Suprapubic skin (tissue), 4 donors: ENCODE measurements at regions not wholly inside any gene's neighbourhood (a gene's known extent, or its start where the extent isn't known, plus 50 kb on each side); places are given as distances from the start of the nearest gene placed in this dataset.
A peak's percentile ranks its signal among the peaks of the same experiment; 100 is the strongest.

Experiments
- DNase-seq, 2 donors: peaks; one replicate each; pipeline ENCODE4 v3.0.0-alpha.2; 2019; ENCODE audit warnings: low spot score in 2 of 2
- H3K27ac ChIP-seq: fragments of 200-600 bp; sonication (generic); one replicate; pipeline ENCODE4 v1.5.1; 2019
- H3K27me3 ChIP-seq: fragments of 200-600 bp; sonication (generic); one replicate; pipeline ENCODE4 v1.5.1; 2019
- H3K36me3 ChIP-seq: fragments of 200-600 bp; sonication (generic); one replicate; pipeline ENCODE4 v1.5.1; 2019
- H3K4me1 ChIP-seq: fragments of 200-600 bp; sonication (generic); one replicate; pipeline ENCODE4 v1.5.1; 2019
- H3K4me3 ChIP-seq: fragments of 200-600 bp; sonication (generic); one replicate; pipeline ENCODE4 v1.5.1; 2019; ENCODE audit warnings: mild to moderate bottlenecking
- H3K9me3 ChIP-seq: fragments of 200-600 bp; sonication (generic); one replicate; pipeline ENCODE4 v1.5.1; 2019
- EP300 ChIP-seq: sonication (generic); formaldehyde crosslinking; IDR thresholded peaks from one replicate; pipeline ENCODE4 v1.6.1; 2017; ENCODE audit warnings: antibody characterized with exemption
- POLR2A ChIP-seq, 2 donors: fragments of 450-650 bp; IDR thresholded peaks; one replicate each; pipeline ENCODE4 v1.6.1; 2017; ENCODE audit warnings: antibody characterized with exemption in 2 of 2, mild to moderate bottlenecking in 2 of 2, moderate library complexity in 2 of 2
- POLR2AphosphoS5 ChIP-seq, 3 donors: sonication (generic); formaldehyde crosslinking; IDR thresholded peaks; one replicate each; pipeline ENCODE4 v1.6.1; 2017; ENCODE audit warnings: antibody characterized with exemption in 3 of 3
- WGBS: methylation state at CpG from one replicate; pipeline ENCODE4 v1.1.5; 2018; 5-methylcytosine and 5-hydroxymethylcytosine counted together
- TF ChIP-seq, protein P1 (sequence below), 2 donors: fragments of 200-600 bp in 1 of 2; fragments of 450-650 bp in 1 of 2; sonication (generic) in 1 of 2; IDR thresholded peaks; one replicate each; pipeline ENCODE4 v1.5.1; 2016 to 2019; ENCODE audit warnings: antibody characterized with exemption in 2 of 2, mild to moderate bottlenecking in 1 of 2, moderate library complexity in 1 of 2

DNA sequence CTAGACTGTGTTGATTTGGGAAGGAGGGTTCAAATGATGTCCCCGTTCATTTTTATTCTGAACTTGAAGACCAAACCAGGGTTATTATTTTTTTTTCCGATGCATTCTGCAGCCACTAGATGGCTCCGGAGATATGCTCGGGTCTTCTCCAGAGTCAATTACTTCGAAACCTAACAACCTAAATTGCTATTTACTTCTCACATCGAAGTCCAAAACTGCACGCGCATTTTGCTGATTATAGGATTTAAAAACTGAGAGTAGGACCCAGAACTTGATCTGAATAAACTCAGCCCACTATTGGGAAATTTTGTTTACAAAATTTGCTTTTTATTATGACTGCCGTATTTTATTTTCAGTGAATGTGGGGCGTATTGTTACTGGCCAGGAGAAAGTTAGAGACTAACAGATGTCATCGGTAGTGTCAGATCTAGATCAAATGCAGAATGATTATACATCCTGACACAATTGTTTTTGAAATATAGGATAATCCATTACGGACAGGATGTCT, 263.8 kb downstream of the HS3ST3A1 start:
- Histone ChIP-seq H3K4me1 (peaks cover 7% of the 10 kb centered on the region), H3K36me3 (no peaks in the 10 kb centered on the region), H3K9me3 (no peaks in the 10 kb centered on the region), H3K4me3 (peak overlapping the region; percentile 16), H3K27ac (no peak overlapping the region), H3K27me3 (no peaks in the 10 kb centered on the region)
- TF ChIP-seq, protein P1, sequence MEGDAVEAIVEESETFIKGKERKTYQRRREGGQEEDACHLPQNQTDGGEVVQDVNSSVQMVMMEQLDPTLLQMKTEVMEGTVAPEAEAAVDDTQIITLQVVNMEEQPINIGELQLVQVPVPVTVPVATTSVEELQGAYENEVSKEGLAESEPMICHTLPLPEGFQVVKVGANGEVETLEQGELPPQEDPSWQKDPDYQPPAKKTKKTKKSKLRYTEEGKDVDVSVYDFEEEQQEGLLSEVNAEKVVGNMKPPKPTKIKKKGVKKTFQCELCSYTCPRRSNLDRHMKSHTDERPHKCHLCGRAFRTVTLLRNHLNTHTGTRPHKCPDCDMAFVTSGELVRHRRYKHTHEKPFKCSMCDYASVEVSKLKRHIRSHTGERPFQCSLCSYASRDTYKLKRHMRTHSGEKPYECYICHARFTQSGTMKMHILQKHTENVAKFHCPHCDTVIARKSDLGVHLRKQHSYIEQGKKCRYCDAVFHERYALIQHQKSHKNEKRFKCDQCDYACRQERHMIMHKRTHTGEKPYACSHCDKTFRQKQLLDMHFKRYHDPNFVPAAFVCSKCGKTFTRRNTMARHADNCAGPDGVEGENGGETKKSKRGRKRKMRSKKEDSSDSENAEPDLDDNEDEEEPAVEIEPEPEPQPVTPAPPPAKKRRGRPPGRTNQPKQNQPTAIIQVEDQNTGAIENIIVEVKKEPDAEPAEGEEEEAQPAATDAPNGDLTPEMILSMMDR (IDR thresholded peaks at IDR 0.05): peak; percentile 28 to 54
- no peak for TF ChIP-seq EP300
- 8% methylated on average over 12 of the region's 12 CpGs for WGBS
- DNase-seq: no peak

DNA sequence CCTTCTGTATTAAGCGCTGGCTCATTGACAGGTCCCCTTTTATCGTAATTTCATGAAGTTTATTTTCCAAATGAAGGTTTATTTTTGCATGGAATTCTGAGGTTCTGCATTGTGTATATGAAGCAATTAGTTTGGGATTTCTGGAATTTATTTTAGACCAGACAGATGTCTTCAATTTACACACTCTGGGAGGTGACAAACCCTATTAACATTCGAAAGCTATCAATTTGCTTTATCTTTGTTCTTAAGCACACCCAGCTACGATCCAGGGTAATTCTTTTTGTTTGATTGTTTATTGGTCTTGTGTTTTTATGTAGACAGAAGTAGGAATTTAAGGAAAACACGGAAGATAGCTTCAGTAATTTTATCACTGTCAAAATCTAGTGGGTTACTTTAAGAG, 264.6 kb downstream of the HS3ST3A1 start:
- Histone ChIP-seq H3K4me1 (peaks cover 7% of the 10 kb centered on the region), H3K36me3 (no peaks in the 10 kb centered on the region), H3K27me3 (no peaks in the 10 kb centered on the region), H3K9me3 (no peaks in the 10 kb centered on the region), H3K4me3 (no peak overlapping the region), H3K27ac (no peak overlapping the region)
- TF ChIP-seq, protein P1 (IDR thresholded peaks at IDR 0.05): no peak
- TF ChIP-seq POLR2A (IDR thresholded peaks at IDR 0.05) (no peak), EP300 (no peak), POLR2AphosphoS5 (IDR thresholded peaks at IDR 0.05) (no peak)
- WGBS: 46% methylated on average over 5 of the region's 5 CpGs
- no peak for DNase-seq

DNA sequence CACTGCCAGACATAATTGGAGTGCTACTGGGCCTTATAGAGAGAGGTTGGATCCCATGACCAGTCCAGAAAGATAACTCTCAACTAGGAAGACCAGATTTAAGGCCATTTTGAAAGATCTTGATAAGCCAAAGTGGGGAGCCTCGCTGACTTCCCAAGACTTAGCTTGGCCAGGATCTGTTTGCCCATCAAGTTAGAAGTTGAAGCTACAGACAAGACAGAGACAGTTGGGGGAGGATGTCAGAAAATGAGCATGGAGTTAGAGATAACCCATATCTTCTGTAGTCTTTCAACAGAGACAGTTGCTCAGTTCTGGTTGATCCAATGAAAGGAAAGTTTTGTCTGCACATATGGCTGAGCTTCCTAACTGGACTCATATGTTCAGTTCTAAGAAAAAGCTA, 267.4 kb downstream of the HS3ST3A1 start:
- no peaks in the 10 kb centered on the region for H3K9me3 ChIP-seq
- no peaks in the 10 kb centered on the region for H3K27me3 ChIP-seq
- H3K36me3 ChIP-seq: no peaks in the 10 kb centered on the region
- no peak for DNase-seq
- H3K4me1 ChIP-seq: peaks cover 7% of the 10 kb centered on the region
- no peak for TF ChIP-seq EP300
- no peak for TF ChIP-seq POLR2A (IDR thresholded peaks at IDR 0.05)
- TF ChIP-seq, protein P1 (IDR thresholded peaks at IDR 0.05): no peak
- TF ChIP-seq POLR2AphosphoS5 (IDR thresholded peaks at IDR 0.05): no peak
- no peak overlapping the region for H3K4me3 ChIP-seq
- 100% methylated on average over 1 of the region's 1 CpG for WGBS
- no peak overlapping the region for H3K27ac ChIP-seq

DNA sequence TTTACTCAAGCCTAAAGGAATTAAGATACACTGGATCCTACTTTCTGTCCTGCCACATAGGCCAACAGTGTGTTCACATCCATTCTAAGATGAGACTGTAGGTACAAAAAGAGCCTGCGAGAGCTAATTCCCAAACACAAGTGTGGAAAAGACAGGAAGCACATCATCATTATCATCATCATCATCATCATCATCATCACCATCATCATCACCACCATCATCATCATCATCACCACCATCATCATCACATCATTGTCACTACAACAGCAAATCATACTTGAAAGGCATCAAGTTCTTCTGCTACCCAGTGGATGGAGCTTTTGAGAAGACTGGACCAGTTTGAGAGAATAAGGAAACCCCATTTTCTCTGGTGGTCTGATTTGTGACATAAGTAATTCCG, 268.1 kb downstream of the HS3ST3A1 start:
- Histone ChIP-seq H3K27me3 (no peaks in the 10 kb centered on the region), H3K4me3 (no peak overlapping the region), H3K4me1 (peaks cover 7% of the 10 kb centered on the region), H3K36me3 (no peaks in the 10 kb centered on the region), H3K9me3 (no peaks in the 10 kb centered on the region), H3K27ac (no peak overlapping the region)
- TF ChIP-seq, protein P1 (IDR thresholded peaks at IDR 0.05): no peak
- TF ChIP-seq POLR2AphosphoS5 (IDR thresholded peaks at IDR 0.05): no peak
- TF ChIP-seq EP300: no peak
- TF ChIP-seq POLR2A (IDR thresholded peaks at IDR 0.05): no peak
- no peak for DNase-seq
- 88% methylated on average over 2 of the region's 2 CpGs for WGBS

DNA sequence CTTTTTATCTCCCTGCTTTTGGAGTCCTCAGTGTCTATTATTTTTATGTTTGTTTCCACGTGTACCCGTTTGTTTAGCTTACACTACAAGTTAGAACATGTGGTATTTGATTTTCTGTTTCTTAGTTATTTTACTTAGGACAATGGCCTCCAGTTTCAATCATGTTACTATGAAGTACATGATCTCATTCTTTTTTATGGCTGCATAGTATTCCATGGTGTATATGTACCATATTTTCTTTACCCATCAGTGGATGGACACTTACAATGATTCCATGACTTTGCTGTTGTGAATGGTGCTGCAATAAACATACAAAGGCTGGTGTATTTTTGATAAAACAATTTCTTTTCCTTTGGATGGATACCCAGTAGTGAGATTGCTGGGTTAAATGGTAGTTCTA, 269.5 kb downstream of the HS3ST3A1 start:
- no peak for DNase-seq
- H3K9me3 ChIP-seq: no peaks in the 10 kb centered on the region
- no peak for TF ChIP-seq POLR2A (IDR thresholded peaks at IDR 0.05)
- H3K36me3 ChIP-seq: no peaks in the 10 kb centered on the region
- no peak overlapping the region for H3K4me3 ChIP-seq
- no peaks in the 10 kb centered on the region for H3K27me3 ChIP-seq
- no peaks in the 10 kb centered on the region for H3K4me1 ChIP-seq
- 88% methylated on average over 2 of the region's 2 CpGs for WGBS
- no peak overlapping the region for H3K27ac ChIP-seq

DNA sequence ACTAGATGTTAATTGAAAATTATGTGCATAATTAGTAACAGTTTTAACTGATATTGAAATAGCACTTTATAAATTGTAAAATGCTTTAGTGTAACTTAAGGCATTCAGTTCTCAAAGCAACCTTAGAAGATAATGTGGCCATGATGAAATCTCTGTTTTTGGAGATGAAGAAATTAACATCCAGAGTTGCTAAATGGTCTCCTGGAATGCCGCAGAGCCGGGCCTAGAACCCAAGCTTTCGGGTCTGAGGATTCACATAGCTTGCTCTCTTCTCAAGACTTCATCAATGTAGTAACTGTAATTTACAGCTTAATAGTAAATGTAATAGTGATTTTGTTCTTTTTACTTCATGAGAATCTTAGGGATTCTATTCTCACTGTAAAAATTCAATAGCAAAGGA, 272.3 kb downstream of the HS3ST3A1 start:
- no peak overlapping the region for H3K27ac ChIP-seq
- H3K9me3 ChIP-seq: no peaks in the 10 kb centered on the region
- H3K4me1 ChIP-seq: no peaks in the 10 kb centered on the region
- WGBS: 96% methylated on average over 3 of the region's 3 CpGs
- TF ChIP-seq EP300 (no peak), POLR2AphosphoS5 (IDR thresholded peaks at IDR 0.05) (no peak), POLR2A (IDR thresholded peaks at IDR 0.05) (no peak)
- TF ChIP-seq, protein P1 (IDR thresholded peaks at IDR 0.05): no peak
- no peak for DNase-seq
- no peaks in the 10 kb centered on the region for H3K36me3 ChIP-seq
- H3K4me3 ChIP-seq: no peak overlapping the region
- no peaks in the 10 kb centered on the region for H3K27me3 ChIP-seq
